ENCODE measurements at regions not wholly inside any gene's neighbourhood (a gene's known extent, or its start where the extent isn't known, plus 50 kb on each side); places are given as distances from the start of the nearest gene placed in this dataset.
"Not testable (repeated sequence)": the region's sequence is repeated elsewhere in the genome, so short reads cannot be mapped to it uniquely, and the experiment has no call there.

DNA sequence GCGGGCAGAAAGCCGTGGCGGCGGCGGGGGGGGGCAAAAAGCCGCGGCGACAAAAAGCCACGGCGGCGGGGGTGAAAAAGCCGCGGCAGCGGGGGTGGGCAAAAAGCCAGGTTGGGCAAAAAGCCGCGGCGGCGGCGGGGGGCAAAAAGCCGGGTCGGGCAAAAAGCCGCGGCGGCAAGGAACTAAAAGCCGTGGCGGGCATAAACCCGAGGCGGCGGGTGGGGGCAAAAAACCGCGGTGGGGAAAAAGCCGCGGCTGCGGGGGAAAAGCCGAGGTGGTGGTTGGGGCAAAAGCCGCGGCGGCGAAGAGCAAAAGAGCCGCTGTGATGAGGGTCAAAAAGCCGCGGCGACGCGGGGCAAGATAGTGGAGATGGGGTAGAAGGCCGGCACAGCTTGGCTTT, 1834.2 kb downstream of the FOXD4L5 start:
- DNase-seq (ENCODE audit: low read depth in 2 of 3, low spot score in 2 of 3) = peak in 1 of 3 experiments; percentile 0

DNA sequence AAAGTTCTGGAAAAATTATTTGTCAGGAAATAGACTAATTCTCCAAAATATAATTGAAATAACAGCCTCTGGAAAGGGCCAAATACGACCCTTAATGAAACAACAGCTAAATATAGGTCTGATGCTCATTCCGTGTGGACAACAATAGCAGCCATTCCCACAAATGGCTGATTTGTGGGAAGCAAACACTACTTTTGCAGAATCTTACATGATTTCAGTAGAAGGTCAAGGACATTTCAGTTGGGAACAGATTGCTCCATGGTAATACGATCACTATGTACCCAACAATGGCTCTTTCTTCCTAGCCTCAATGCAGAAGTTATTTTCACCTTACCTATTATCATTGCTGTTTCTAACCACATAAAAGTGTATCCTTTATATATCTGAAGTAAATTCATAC, 1859.9 kb downstream of the FOXD4L5 start:
- DNase-seq (ENCODE audit: low read depth in 2 of 3, low spot score in 2 of 3) = not testable (repeated sequence)

DNA sequence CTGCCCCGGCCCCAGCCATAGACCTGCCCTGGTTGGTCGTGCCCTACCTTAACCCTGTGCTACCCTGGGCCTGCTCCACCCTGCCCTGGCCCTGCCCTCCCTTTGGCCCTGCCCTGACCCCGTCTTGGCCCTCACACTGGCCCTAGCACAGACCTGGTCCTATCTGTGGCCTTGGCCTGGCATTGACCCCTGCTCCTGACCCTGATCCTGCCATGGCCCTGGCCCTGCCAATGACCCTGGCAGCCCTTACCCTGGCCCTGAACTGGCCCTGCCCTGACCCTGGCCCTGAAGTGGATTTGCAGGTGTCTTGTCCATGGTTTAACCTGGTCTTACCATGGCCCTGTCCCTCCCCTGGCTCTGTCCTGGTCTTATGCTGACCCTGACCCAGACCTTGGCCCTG, 1894.1 kb downstream of the FOXD4L5 start:
- DNase-seq (ENCODE audit: low read depth in 2 of 3, low spot score in 2 of 3) = not testable (repeated sequence)

DNA sequence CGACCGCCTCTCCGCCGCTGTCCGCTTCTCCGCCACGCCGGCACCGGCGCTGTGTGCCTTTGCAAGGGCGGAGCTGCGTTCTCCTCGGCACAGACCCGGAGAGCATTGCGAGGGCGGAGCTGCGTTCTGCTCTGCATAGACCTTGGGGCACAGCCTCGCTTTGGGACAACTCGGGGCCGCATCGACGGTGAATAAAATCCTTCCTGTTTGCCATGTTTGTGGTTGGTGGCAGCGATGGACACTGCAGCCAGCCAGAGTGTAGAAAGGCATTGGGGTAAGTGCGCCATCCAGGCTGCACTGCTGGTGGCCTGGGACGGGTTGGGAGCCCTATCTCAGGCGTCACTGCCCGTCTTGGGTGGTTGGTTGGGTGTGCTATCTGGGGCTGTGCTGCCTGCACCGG, 1899.5 kb downstream of the FOXD4L5 start:
- not testable (repeated sequence) for DNase-seq (ENCODE audit: low read depth in 2 of 3, low spot score in 2 of 3)

DNA sequence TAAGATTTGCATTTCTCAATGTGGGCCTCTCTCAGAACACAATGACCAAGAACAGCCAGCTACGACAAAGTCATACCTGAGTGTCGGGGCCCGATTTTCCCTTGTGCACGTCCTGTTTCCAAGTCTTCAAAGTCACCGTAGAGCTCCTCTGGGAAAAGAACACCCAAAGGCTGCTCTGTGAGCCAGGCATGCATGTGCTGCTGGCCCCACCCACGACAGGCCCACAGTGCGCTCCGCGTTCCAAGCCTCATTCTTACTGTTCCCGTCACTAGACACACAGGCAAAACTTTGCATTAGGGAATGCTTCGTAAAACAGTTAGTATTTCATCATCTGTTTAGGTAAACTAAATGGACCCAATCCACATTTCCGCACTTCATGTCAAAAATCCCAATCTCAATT, 1905.1 kb downstream of the FOXD4L5 start:
- not testable (repeated sequence) for DNase-seq (ENCODE audit: low read depth in 2 of 3, low spot score in 2 of 3)

DNA sequence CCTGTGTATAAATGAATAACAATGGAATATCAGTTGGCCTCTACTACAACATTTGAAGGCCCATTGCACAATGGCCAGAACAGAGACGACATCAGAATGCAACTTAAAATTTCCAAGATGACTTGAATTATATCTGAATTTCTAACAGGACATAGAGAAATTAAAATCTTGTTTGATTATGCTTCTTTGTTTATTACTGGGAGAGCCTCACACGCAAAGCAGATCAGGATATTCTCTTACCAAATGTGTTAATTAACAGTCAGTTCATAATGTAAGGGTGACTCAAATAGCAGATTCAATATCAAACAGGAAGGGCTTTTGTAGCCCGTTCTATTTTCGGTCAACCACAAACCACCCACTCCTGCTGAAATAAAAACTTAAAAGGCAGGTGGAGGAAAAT, 1930.8 kb downstream of the FOXD4L5 start:
- not testable (repeated sequence) for DNase-seq (ENCODE audit: low read depth in 2 of 3, low spot score in 2 of 3)

DNA sequence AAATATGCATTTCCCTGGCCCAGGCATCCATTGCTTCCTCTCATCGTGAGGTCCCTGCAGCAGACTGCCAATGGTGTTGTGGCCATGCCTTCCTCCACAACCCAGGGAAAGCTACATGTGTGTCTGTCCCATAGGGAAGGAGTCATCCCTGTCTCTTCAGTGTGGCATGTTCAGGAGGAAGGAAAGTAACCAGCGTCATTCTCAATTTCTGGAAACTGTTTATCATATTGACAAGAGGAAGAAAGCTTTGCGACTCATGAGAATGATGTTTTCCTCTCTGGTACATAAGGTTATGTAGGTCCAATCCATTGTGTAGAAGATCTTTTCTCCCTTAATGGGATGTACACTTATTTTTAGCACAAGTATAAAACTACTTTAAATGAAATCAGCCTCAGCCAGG, 1937.7 kb downstream of the FOXD4L5 start:
- not testable (repeated sequence) for DNase-seq (ENCODE audit: low read depth in 2 of 3, low spot score in 2 of 3)

DNA sequence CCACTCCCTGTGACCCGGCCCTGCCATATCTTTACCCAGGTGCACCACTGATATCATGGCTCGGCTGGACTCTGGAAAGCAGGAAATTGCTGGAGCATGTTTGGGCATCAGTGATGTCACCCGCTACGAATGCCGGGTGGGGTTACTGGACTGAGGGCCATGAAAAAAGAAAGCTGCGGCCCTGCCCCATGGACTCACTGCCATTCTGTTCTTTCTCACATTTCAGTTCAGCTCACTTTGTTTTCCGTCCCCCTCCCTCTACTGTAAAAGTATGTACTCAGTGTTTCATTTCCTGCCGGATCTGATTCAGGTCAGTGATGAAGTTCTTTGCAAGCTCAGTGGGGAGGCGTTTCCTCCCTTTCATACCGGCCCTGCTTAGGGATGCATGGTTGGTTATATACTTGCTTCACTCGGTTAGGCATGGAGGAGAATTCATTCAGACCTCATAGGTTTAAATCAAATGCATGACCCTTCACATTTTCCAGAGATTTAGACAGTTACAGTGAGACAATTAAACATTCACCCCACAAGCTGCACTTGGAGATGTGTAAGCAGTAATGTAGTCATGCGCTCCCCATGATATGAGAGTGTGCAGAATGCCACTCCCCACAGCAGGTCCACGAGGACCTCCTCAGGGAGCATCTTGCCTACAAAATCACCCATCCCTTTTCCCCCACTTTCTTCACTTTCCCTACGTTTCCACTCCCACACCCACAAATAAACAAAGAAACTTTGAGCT, 1938.5 kb downstream of the FOXD4L5 start:
- DNase-seq (ENCODE audit: low read depth in 2 of 3, low spot score in 2 of 3) = not testable (repeated sequence)

DNA sequence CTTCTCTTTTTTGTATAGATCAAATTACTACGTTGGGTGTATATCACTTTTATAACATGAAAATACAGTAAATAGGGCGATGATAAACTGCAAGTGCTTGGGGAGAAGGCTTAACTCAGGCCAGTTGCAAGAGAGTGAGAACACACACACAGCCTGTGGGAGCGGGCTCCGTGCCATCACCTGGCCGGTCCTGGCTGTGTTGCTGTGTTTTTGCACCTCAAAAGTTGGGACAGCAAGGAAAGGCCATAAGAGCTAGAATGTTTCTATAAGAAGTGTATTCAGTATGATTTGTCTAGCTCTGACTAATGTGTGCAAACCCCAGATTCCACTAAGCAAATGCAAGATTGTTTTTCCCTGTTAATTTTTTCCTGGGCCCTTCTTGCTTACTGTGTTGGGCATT, 1940.6 kb downstream of the FOXD4L5 start:
- DNase-seq (ENCODE audit: low read depth in 2 of 3, low spot score in 2 of 3) = not testable (repeated sequence)

DNA sequence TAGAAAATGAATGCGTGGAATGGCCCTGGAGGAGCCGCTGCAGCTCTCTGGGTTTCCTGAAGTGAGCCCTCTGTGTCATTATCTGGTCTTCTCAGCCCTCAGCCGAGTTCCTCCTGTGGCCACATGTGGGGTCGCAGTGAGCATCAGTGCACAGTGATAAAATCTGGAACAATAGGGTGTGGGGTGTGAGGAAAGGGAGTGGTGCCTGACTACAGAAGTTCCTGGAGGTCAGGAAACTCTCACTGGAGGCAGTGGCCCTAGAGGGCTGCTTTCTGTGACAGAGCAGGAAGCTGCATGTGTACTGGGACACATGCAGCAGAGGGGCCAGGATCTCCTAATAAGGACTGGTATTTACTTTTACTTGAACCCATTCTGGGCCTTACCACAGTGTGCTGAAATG, 1942.5 kb downstream of the FOXD4L5 start:
- not testable (repeated sequence) for DNase-seq (ENCODE audit: low read depth in 2 of 3, low spot score in 2 of 3)

DNA sequence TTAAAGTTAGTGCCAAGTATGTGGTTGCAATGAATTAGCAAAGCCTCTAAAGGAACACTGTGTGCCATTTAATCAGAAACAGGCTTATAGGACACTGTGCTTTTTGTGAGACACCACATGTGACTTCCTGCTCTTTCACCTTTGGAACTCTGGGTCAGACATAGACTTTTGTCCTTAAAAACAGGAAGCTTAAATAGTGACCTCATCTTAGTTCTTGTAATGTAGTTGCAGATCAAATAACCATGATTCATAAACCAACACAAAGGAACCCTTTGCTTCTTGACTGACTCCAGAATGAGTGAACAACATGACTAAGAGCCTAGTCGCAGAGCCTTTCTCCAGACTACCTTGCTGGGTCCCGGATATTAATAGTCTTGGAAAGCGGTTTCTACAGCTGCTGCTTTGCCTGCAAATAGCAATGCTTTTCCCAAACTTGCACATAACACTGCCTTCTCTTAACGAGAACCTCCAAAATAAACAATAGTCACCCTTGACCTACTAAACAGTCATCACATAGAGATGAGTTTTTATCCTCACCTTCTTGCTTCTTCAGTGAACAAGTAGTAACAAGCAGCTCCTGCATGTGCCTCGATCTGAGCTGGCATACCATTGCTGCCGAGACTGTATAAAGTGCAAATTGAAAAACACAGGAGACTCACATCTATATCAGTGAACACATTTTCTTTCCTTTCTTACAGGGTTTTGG, 1947.0 kb downstream of the FOXD4L5 start:
- not testable (repeated sequence) for DNase-seq (ENCODE audit: low read depth in 2 of 3, low spot score in 2 of 3)

DNA sequence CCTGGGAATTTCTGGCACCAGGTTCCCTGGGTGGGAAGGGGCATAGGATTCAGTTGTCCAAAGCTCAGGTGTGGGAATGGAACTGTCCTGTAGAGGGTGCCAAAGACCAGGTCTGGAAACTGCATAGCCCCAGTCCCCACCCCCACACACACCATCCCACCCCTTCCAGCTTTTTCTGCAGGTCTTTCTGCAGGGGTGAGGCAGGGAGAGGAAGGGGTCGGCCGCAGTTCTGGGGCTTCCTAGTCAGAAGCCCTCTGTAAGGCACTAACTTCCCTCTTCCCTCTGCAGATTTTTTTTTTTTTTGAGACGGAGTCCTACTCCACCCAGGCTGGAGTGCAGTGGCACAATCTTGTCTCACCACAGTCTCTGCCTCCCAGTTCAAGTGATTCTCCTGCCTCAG, 1949.7 kb downstream of the FOXD4L5 start:
- not testable (repeated sequence) for DNase-seq (ENCODE audit: low read depth in 2 of 3, low spot score in 2 of 3)

DNA sequence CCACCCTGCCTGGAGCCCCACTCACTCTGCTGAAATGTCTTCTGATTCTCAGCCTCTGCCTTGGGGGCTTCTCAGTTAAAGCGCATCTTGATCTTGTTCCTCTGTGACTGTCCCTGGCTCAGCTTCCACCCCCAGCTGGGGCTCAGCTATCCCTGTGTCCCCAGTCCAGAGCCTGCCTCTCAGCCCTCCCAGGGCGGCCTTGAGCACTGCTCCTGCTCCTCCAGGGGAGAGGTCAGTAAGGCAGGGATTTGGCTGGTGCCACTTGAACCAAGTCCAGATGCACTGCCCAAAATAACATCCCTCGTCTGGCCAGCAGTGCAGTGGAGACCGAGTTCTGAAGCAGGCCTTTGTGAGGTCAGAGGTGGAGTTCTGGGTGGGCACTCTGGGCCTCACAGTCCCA, 1950.8 kb downstream of the FOXD4L5 start:
- DNase-seq (ENCODE audit: low read depth in 2 of 3, low spot score in 2 of 3) = not testable (repeated sequence)

DNA sequence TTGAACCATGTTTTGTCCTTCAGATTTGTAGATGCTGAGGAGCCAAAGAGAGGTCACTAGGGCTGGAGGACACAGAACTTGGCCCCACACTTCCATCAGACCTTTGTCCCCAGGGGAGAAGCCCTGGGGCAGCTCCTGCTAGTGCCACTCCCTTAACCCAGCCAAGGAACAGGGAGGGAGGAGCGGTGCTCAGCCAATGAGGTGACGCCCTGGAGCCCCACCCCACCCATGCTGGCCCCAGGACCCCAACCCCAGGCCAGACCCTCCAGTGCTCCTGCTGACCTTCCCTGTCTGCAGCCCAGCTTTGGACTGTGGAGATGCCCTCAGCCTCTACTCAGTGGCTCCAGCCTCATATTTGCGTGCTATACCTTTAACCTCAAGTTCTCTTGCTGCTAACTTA, 1951.9 kb downstream of the FOXD4L5 start:
- not testable (repeated sequence) for DNase-seq (ENCODE audit: low read depth in 2 of 3, low spot score in 2 of 3)

DNA sequence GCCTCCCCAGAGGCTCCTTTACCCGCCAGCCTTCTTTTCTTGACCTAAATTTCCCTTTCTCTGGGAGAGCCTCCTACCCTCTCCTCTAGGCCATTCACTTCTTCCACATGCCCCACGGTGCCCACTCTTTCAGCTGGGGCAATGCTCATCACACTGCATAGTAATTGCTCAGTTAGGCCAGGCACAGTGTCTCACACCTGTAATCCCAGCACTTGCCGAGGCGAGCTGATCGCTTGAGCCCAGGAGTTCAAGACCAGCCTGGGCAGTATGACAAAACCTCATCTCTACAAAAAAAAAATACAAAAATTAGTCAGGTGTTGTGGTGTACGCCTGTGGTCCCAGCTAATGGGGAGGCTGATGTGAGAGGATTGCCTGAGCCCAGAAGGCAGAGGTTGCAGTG, 1956.7 kb downstream of the FOXD4L5 start:
- DNase-seq (ENCODE audit: low read depth in 2 of 3, low spot score in 2 of 3) = not testable (repeated sequence)

DNA sequence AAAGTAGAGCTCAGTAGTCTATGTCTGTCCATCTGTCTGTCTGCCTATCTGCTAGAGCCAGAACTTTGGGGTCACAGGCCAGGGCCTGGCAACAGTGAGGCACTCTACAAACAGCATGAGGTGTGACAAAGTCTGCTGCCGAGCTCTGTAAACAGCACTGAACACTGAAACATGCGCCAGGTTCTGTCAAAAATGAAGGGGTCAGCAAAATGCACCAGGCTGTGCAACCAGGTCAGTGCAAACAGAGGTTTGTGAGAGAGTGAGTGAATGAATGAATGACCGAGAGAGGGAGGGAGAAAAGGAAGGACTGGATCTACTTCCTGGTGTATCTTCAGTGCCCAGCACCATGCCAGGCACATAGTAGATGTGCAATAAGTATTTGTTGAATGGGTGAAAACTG, 1957.8 kb downstream of the FOXD4L5 start:
- not testable (repeated sequence) for DNase-seq (ENCODE audit: low read depth in 2 of 3, low spot score in 2 of 3)

DNA sequence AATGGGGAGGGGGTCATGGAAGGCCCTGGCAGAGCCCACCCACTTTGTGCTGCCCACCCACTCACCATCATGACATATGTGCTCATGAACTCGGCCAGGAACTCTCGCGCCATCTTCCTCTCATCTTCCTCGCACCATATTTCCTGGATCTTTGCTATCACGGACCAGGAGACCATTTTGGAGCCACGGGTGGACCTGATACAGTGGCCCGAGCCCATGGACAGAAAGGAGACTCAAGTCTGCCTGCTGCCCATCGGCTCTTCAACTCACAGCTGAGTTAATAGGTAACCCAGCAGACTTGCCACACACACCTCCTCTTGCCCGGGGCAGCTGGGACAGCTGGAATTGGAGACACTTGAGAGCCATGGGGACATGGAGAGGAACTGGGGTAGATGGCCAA, 1958.3 kb downstream of the FOXD4L5 start:
- not testable (repeated sequence) for DNase-seq (ENCODE audit: low read depth in 2 of 3, low spot score in 2 of 3)

DNA sequence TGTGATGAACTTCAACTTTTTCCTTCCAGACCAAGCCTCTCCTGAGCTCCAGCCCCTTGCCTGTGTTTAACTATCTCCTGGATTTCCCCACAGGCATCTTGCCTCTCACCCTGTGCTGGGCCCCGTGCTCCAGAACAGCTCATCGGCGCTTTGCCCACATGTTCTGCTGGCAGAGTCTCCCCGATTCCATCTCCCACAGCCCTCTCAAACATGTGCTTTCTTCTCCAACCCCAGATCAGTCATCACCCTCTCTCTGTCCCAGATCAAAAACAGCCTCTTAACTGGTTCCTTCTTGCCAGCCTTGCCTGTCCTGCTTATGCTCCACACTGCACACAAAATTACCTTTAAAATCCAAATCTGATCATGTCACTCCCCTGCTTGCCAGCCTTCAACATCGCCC, 1959.3 kb downstream of the FOXD4L5 start:
- DNase-seq (ENCODE audit: low read depth in 2 of 3, low spot score in 2 of 3) = not testable (repeated sequence)

DNA sequence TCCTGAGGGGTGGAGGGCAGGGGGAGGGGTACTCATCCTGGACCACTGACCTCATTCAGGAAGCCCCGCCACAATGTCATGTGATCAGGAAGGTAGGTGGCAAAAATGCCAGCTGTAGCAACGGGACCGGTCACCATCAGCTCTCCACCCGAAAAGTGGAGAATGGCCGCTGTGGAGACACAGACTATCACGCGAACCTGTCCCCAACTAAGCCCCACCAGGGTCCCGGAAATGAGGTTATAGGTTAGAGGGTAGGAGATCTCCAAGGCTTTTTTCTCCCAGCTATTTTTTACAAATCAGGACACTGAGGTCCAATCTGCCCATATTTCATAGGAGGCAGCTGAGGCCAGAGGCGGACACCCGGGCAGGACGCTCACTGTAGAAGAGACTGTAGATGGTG, 1966.9 kb downstream of the FOXD4L5 start:
- DNase-seq (ENCODE audit: low read depth in 2 of 3, low spot score in 2 of 3) = not testable (repeated sequence)

DNA sequence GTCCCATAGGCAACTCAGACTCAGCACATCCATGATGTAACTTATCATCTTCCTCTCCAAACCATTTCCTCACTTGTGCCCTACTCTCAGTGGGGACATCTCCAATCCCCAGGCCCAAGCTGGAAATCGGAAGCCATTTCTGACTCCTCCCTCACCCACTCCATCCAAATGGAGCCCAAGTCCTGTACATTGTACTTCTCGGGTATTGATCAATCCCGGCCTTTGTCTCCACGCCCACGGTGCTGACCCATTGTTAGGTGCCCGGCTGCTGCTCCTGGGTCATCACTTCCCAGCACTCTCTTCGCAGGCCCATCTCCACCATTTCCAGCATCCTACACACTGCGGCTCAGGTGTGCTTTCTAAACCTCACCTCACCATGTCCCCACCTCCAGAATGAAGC, 1969.6 kb downstream of the FOXD4L5 start:
- DNase-seq (ENCODE audit: low read depth in 2 of 3, low spot score in 2 of 3) = not testable (repeated sequence)

DNA sequence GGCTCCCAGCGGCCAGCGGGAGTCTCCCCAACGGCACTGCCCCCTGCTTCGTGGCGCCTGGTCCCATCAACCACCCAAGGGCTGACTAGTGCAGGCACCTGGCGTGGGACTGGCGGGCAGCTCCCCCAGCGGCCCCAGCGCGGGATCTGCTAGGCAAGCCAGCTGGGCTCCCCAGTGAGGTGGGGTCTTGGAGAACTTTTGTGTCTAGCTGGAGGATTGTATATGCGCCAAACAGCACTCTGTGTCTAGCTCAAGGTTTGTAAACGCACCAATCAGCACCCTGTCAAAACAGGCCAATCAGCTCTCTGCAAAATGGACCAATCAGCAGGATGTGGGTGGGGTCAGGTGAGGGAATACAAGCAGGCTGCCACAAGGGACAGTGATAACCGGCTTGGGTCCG, 1988.2 kb downstream of the FOXD4L5 start:
- DNase-seq (ENCODE audit: low read depth in 2 of 3, low spot score in 2 of 3) = not testable (repeated sequence)

DNA sequence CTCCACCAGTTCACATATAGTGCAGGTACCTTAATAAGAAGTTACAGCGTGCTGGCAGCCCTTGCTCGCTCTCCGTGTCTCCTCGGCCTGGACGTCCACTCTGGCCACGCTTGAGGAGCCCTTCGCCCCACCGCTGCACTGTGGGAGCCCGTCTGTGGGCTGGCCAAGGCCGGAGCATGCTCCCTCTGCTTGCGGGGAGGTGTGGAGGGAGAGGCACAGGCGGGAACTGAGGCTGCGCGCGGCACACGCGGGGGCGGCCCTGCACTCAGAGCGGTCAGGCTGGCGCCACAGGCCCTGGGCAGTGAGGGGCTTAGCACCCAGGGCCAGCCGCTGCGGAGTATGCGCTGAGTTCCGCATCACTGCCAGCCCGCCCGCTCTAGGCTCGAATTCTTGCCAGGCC, 1988.6 kb downstream of the FOXD4L5 start:
- not testable (repeated sequence) for DNase-seq (ENCODE audit: low read depth in 2 of 3, low spot score in 2 of 3)

Data from activated CD8-positive, alpha-beta memory T cell treated with anti-CD3 and anti-CD28 coated beads for 48 hours (primary cell).